H1 (cell line): ENCODE measurements at regions not wholly inside any gene's neighbourhood (a gene's known extent, or its start where the extent isn't known, plus 50 kb on each side); places are given as distances from the start of the nearest gene placed in this dataset.

Experiments used
- CTCF ChIA-PET: fragments of 300-600 bp; sonication (Branson Sonifier 250); formaldehyde crosslinking; loops from one replicate; lab custom pipeline; 2021; ENCODE audit not compliant: partially characterized antibody; lab: Charles Lee
- POLR2A ChIA-PET: fragments of 300-600 bp; sonication (Branson Sonifier 250); formaldehyde crosslinking; loops from one replicate; lab custom pipeline; 2021; ENCODE audit warnings: inconsistent platforms; ENCODE audit not compliant: partially characterized antibody; lab: Charles Lee
- DNase-seq, 2 experiments: peaks; one replicate each; pipeline versions ENCODE4 v3.0.0 to v3.0.0-alpha.2; 2010 to 2022; ENCODE audit warnings: low spot score in 2 of 2, low read depth in 1 of 2, mixed read lengths in 1 of 2
- FAIRE-seq: peaks from 2 replicates; lab custom pipeline; 2011; peaks lifted over from hg19 to GRCh38; lab: Jason Lieb, UNC
- H2AFZ ChIP-seq: 2 replicates; pipeline ENCODE4 v1.8.1; 2012; ENCODE audit warnings: low read length, inconsistent platforms
- H2AK5ac ChIP-seq: 2 replicates; pipeline ENCODE4 v1.6.1; 2013; ENCODE audit warnings: low read depth, low read length
- H2BK120ac ChIP-seq: replicated peaks from 2 replicates; pipeline ENCODE3; 2013; ENCODE audit warnings: low read depth, low read length, inconsistent platforms
- H2BK12ac ChIP-seq: 2 replicates; pipeline ENCODE4 v1.6.1; 2013; ENCODE audit warnings: low read depth, low read length
- H2BK15ac ChIP-seq: 2 replicates; pipeline ENCODE4 v1.6.1; 2013; ENCODE audit warnings: low read length
- H2BK20ac ChIP-seq: 2 replicates; pipeline ENCODE4 v1.6.1; 2013; ENCODE audit warnings: low read length
- H2BK5ac ChIP-seq: 2 replicates; pipeline ENCODE4 v1.6.1; 2013; ENCODE audit warnings: low read depth, low read length
- H3K14ac ChIP-seq: 2 replicates; pipeline ENCODE4 v1.6.1; 2013; ENCODE audit warnings: inconsistent platforms; ENCODE audit not compliant: insufficient read length
- H3K18ac ChIP-seq: 2 replicates; pipeline ENCODE4 v1.6.1; 2013; ENCODE audit warnings: low read length; ENCODE audit errors: extremely low read depth
- H3K23ac ChIP-seq: 2 replicates; pipeline ENCODE4 v1.6.1; 2013; ENCODE audit warnings: inconsistent platforms; ENCODE audit not compliant: insufficient read length
- H3K23me2 ChIP-seq: 2 replicates; pipeline ENCODE4 v1.6.1; 2013; ENCODE audit warnings: low read depth, low read length
- H3K27ac ChIP-seq: 2 replicates; pipeline ENCODE4 v1.6.1; 2011; ENCODE audit warnings: low read depth, low read length, inconsistent platforms
- H3K27me3 ChIP-seq, 4 experiments: replicated peaks in 1 of 4; 1 replicate in 1 of 4; 2 replicates in 3 of 4; pipeline versions ENCODE4 v1.6.1 to v1.8.1; 2011 to 2013; ENCODE audit warnings: low read length in 3 of 4, mild to moderate bottlenecking in 3 of 4, inconsistent platforms in 2 of 4, mixed read lengths in 2 of 4, moderate library complexity in 1 of 4; ENCODE audit not compliant: control insufficient read depth in 3 of 4, insufficient read depth in 3 of 4; ENCODE audit errors: extremely low read depth in 1 of 4
- H3K36me3 ChIP-seq, 4 experiments: 2 replicates each; pipeline versions ENCODE4 v1.6.1 to v1.8.1; 2011 to 2013; ENCODE audit warnings: mild to moderate bottlenecking in 4 of 4, low read length in 3 of 4, moderate library complexity in 2 of 4, control low read depth in 1 of 4, inconsistent platforms in 1 of 4; ENCODE audit not compliant: insufficient read depth in 4 of 4, control insufficient read depth in 2 of 4
- H3K4ac ChIP-seq: replicated peaks from 2 replicates; pipeline ENCODE3; 2013; ENCODE audit warnings: low read length, low read depth, mixed read lengths, inconsistent platforms; ENCODE audit not compliant: insufficient read length
- H3K4me1 ChIP-seq, 4 experiments: replicated peaks in 1 of 4; 1 replicate in 1 of 4; 2 replicates in 3 of 4; pipeline versions ENCODE4 v1.6.1 to v1.8.1; 2011 to 2013; ENCODE audit warnings: low read length in 3 of 4, inconsistent platforms in 2 of 4, mixed read lengths in 1 of 4; ENCODE audit not compliant: insufficient read depth in 4 of 4, control insufficient read depth in 3 of 4
- H3K4me2 ChIP-seq, 2 experiments: 2 replicates each; pipeline versions ENCODE4 v1.6.1 to v1.8.1; 2011 to 2013; ENCODE audit warnings: low read depth in 2 of 2, low read length in 2 of 2, control low read depth in 1 of 2, inconsistent platforms in 1 of 2, mild to moderate bottlenecking in 1 of 2; ENCODE audit not compliant: insufficient read depth in 1 of 2
- H3K4me3 ChIP-seq, 4 experiments: fragments of 200-600, 300-600 bp in 1 of 4; sonication (generic), shearing (Covaris generic), sonication (Bioruptor Twin) in 1 of 4; 2 replicates each; pipeline versions ENCODE4 v1.5.1 to v1.8.1; 2011 to 2016; ENCODE audit warnings: low read length in 4 of 4, low read depth in 3 of 4, control low read depth in 2 of 4, inconsistent platforms in 2 of 4, mild to moderate bottlenecking in 2 of 4, mixed read lengths in 1 of 4, moderate library complexity in 1 of 4; ENCODE audit not compliant: insufficient read depth in 2 of 4; ENCODE audit errors: extremely low read depth in 1 of 4
- H3K56ac ChIP-seq: replicated peaks from 2 replicates; pipeline ENCODE3; 2013; ENCODE audit warnings: low read depth, mild to moderate bottlenecking, mixed read lengths, low read length, inconsistent platforms; ENCODE audit not compliant: insufficient read length
- H3K79me1 ChIP-seq: 2 replicates; pipeline ENCODE4 v1.6.1; 2013; ENCODE audit warnings: low read depth, low read length, control low read depth
- H3K79me2 ChIP-seq, 2 experiments: 2 replicates each; pipeline versions ENCODE4 v1.6.1 to v1.8.1; 2012 to 2013; ENCODE audit warnings: low read length in 2 of 2, mild to moderate bottlenecking in 2 of 2, inconsistent platforms in 1 of 2; ENCODE audit not compliant: insufficient read depth in 2 of 2, control insufficient read depth in 1 of 2
- H3K9ac ChIP-seq, 4 experiments: replicated peaks in 1 of 4; 1 replicate in 1 of 4; 2 replicates in 3 of 4; pipeline versions ENCODE4 v1.6.1 to v1.8.1; 2011 to 2013; ENCODE audit warnings: low read depth in 3 of 4, low read length in 3 of 4, control low read depth in 2 of 4, mild to moderate bottlenecking in 2 of 4, moderate library complexity in 2 of 4, inconsistent platforms in 1 of 4; ENCODE audit errors: extremely low read depth in 1 of 4
- H3K9me3 ChIP-seq, 2 experiments: 2 replicates each; pipeline versions ENCODE4 v1.6.1 to v1.8.1; 2012 to 2013; ENCODE audit warnings: mild to moderate bottlenecking in 2 of 2, moderate library complexity in 2 of 2, control low read depth in 1 of 2, inconsistent platforms in 1 of 2, low read depth in 1 of 2, low read length in 1 of 2, mixed read lengths in 1 of 2; ENCODE audit not compliant: insufficient read depth in 2 of 2
- H4K20me1 ChIP-seq, 2 experiments: replicated peaks in 1 of 2; 2 replicates each; pipeline versions ENCODE3 to v1.8.1; 2011 to 2013; ENCODE audit warnings: inconsistent platforms in 2 of 2, low read length in 2 of 2, mild to moderate bottlenecking in 1 of 2; ENCODE audit not compliant: insufficient read depth in 2 of 2, control insufficient read depth in 1 of 2
- H4K5ac ChIP-seq: 2 replicates; pipeline ENCODE4 v1.6.1; 2013; ENCODE audit warnings: low read length, low read depth, mixed read lengths, inconsistent platforms; ENCODE audit not compliant: insufficient read length
- H4K8ac ChIP-seq: 2 replicates; pipeline ENCODE4 v1.8.0; 2013; ENCODE audit warnings: mild to moderate bottlenecking, moderate library complexity, low read length, inconsistent platforms; ENCODE audit not compliant: insufficient read depth; ENCODE audit errors: extremely low read depth
- H4K91ac ChIP-seq: replicated peaks from 2 replicates; pipeline ENCODE3; 2013; ENCODE audit warnings: low read length, mixed read lengths, inconsistent platforms; ENCODE audit not compliant: insufficient read length
- ASH2L ChIP-seq: fragments of 200-600, 300-600 bp; sonication (generic); IDR thresholded peaks from one replicate; pipeline ENCODE4 v1.7.1; 2017; ENCODE audit warnings: low read length
- CEBPB ChIP-seq: IDR thresholded peaks from 2 replicates; pipeline ENCODE4 v1.6.1; 2012; ENCODE audit warnings: low read depth, low read length
- CHD1 ChIP-seq: IDR thresholded peaks from 2 replicates; pipeline ENCODE4 v1.6.1; 2012; ENCODE audit warnings: low read depth, low read length, improper control_type of control experiment
- CTBP2 ChIP-seq: IDR thresholded peaks from 2 replicates; pipeline ENCODE4 v1.7.0; 2011; ENCODE audit warnings: borderline replicate concordance, mild to moderate bottlenecking, moderate library complexity, mixed read lengths, low read length; ENCODE audit not compliant: insufficient read depth, insufficient read length
- EGR1 ChIP-seq: IDR thresholded peaks from 2 replicates; pipeline ENCODE4 v1.6.1; 2011; ENCODE audit warnings: low read depth, low read length, borderline replicate concordance
- EP300 ChIP-seq, 2 experiments: IDR thresholded peaks; 1 replicate in 1 of 2; 2 replicates in 1 of 2; pipeline ENCODE4 v1.6.1; 2011 to 2012; ENCODE audit warnings: low read depth in 2 of 2, low read length in 2 of 2, mild to moderate bottlenecking in 2 of 2, borderline replicate concordance in 1 of 2, inconsistent platforms in 1 of 2, moderate library complexity in 1 of 2
- PHF8 ChIP-seq: fragments of 200-600 bp; sonication (generic); conservative IDR thresholded peaks from 2 replicates; pipeline ENCODE4 v1.7.1; 2012; ENCODE audit warnings: low read depth, mild to moderate bottlenecking, inconsistent platforms, low read length, moderate library complexity
- POLR2AphosphoS5 ChIP-seq: IDR thresholded peaks from 2 replicates; pipeline ENCODE4 v1.6.1; 2011; ENCODE audit warnings: low read depth, low read length
- RFX5 ChIP-seq: IDR thresholded peaks from 2 replicates; pipeline ENCODE4 v1.6.1; 2011; ENCODE audit warnings: low read depth, low read length, improper control_type of control experiment, borderline replicate concordance
- SAP30 ChIP-seq: fragments of 300-600 bp; sonication (generic); IDR thresholded peaks from 2 replicates; pipeline ENCODE4 v1.7.1; 2012; ENCODE audit warnings: low read length, moderate library complexity, mild to moderate bottlenecking, inconsistent platforms; ENCODE audit not compliant: insufficient read depth, insufficient replicate concordance
- SIN3A ChIP-seq, 2 experiments: IDR thresholded peaks in 1 of 2; conservative IDR thresholded peaks in 1 of 2; 2 replicates each; pipeline ENCODE4 v1.6.1; 2011 to 2012; ENCODE audit warnings: low read length in 2 of 2, improper control_type of control experiment in 1 of 2, low read depth in 1 of 2, mild to moderate bottlenecking in 1 of 2
- SP1 ChIP-seq: IDR thresholded peaks from 2 replicates; pipeline ENCODE4 v1.6.1; 2011; ENCODE audit warnings: low read depth, low read length
- SP4 ChIP-seq: IDR thresholded peaks from 2 replicates; pipeline ENCODE4 v1.6.1; 2012; ENCODE audit warnings: low read length, inconsistent platforms
- WGBS, 2 experiments: shearing (Covaris generic) in 1 of 2; methylation state at CpG; one replicate each; pipeline versions ENCODE4 v1.1.6 to v1.1.7; 2013 to 2015; ENCODE audit warnings: low lambda C conversion rate in 2 of 2, mixed read lengths in 2 of 2, inconsistent platforms in 1 of 2, low coverage in 1 of 2, missing lambda C conversion rate in 1 of 2; ENCODE audit not compliant: insufficient replicate concordance in 2 of 2, insufficient coverage in 1 of 2, insufficient read length in 1 of 2; ENCODE audit errors: extremely low coverage in 1 of 2, missing lambda C conversion rate in 1 of 2; 5-methylcytosine and 5-hydroxymethylcytosine counted together
- TF ChIP-seq, protein P1 (sequence below): IDR thresholded peaks from 2 replicates; pipeline ENCODE4 v1.6.1; 2012; ENCODE audit warnings: inconsistent platforms

DNA sequence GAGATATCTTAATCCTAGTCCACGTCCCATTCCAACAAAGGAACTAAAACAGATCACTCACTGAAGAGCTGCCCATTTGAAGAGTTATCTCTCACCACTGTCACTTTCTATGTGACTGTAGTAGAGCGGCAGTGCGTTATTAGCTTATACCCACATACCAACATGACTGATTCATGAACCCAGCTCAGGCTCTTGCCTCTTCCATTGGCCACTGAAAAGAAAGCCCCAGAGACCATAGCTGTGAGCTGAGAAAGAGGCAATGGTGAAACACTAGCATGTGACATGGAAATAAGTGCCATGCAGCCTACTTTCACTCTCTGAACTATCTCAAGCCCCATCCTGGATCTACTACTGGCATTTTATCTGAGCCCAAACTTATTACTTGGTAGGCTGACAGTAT lies 151.7 kb upstream of the MOCS2 start:
- 60% methylated on average over 3 of the region's 3 CpGs; no CpG with 5 or more reads in 1 of the 2 experiments for WGBS, 2 experiments
- no peak for FAIRE-seq
- POLR2A ChIA-PET = no interaction called here

More for the DNA sequence above, 151.7 kb upstream of the MOCS2 start:
- Histone ChIP-seq H3K9me3 (no peaks in the 10 kb centered on the region), H3K14ac (no peak overlapping the region), H3K56ac (no peak overlapping the region), H4K91ac (no peak overlapping the region), H2AFZ (no peak overlapping the region), H3K79me1 (no peaks in the 10 kb centered on the region; the same call in 1 of the 2 replicates), H3K9ac (no peak overlapping the region), H4K5ac (no peak overlapping the region), H2BK12ac (no peak overlapping the region), H2BK15ac (no peak overlapping the region), H3K4me2 (no peak overlapping the region), H3K18ac (no peak overlapping the region), H2AK5ac (no peak overlapping the region), H3K27me3 (no peaks in the 10 kb centered on the region), H2BK120ac (no peak overlapping the region), H3K23ac (no peak overlapping the region), H3K79me2 (no peaks in the 10 kb centered on the region), H3K4me1 (no peaks in the 10 kb centered on the region), H2BK5ac (no peak overlapping the region), H3K36me3 (no peaks in the 10 kb centered on the region), H3K23me2 (no peaks in the 10 kb centered on the region), H3K4me3 (no peak overlapping the region), H3K27ac (no peak overlapping the region), H4K8ac (no peak overlapping the region), H4K20me1 (no peaks in the 10 kb centered on the region), H3K4ac (no peak overlapping the region), H2BK20ac (no peak overlapping the region)
- CTCF ChIA-PET = interaction anchor here (0.6 to 2.9 kb wide), 7 partner anchors 11 to 1228 kb away, joined by 3 to 14 read pairs (median 4); no protein-coding TSS in a partner anchor
- TF ChIP-seq SIN3A (conservative IDR thresholded peaks at IDR 0.05 in 1 of 2, IDR thresholded peaks at IDR 0.05 in 1 of 2; ENCODE audit: low read depth in 1 of 2, low read length in 2 of 2) = no peak
- no peak for TF ChIP-seq SP1
- TF ChIP-seq CTBP2 = no peak
- TF ChIP-seq SP4 = no peak
- no peak for TF ChIP-seq EGR1
- no peak for TF ChIP-seq ASH2L
- no peak for TF ChIP-seq EP300 (IDR thresholded peaks at IDR 0.05; ENCODE audit: borderline replicate concordance in 1 of 2, low read depth in 2 of 2, low read length in 2 of 2)
- TF ChIP-seq RFX5 = no peak
- TF ChIP-seq PHF8 = no peak
- TF ChIP-seq, protein P1, sequence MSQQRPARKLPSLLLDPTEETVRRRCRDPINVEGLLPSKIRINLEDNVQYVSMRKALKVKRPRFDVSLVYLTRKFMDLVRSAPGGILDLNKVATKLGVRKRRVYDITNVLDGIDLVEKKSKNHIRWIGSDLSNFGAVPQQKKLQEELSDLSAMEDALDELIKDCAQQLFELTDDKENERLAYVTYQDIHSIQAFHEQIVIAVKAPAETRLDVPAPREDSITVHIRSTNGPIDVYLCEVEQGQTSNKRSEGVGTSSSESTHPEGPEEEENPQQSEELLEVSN = no peak
- TF ChIP-seq POLR2AphosphoS5 = no peak
- TF ChIP-seq CHD1 = no peak
- TF ChIP-seq CEBPB = no peak
- no peak for TF ChIP-seq SAP30
- no peak for DNase-seq
